GM03348 (cell line): ENCODE measurements at regions not wholly inside any gene's neighbourhood (a gene's known extent, or its start where the extent isn't known, plus 50 kb on each side); places are given as distances from the start of the nearest gene placed in this dataset.

Experiments used
- DNase-seq: peaks from one replicate; pipeline ENCODE4 v3.0.0; 2012; ENCODE audit warnings: low spot score

- no peak for DNase-seq
Measured at GRCh38 chr20:11581271-11581670, 336.4 kb upstream of the BTBD3 start.

GRCh38 chr20:11582060-11582459, 335.6 kb upstream of the BTBD3 start:
- DNase-seq, result no peak

DNA sequence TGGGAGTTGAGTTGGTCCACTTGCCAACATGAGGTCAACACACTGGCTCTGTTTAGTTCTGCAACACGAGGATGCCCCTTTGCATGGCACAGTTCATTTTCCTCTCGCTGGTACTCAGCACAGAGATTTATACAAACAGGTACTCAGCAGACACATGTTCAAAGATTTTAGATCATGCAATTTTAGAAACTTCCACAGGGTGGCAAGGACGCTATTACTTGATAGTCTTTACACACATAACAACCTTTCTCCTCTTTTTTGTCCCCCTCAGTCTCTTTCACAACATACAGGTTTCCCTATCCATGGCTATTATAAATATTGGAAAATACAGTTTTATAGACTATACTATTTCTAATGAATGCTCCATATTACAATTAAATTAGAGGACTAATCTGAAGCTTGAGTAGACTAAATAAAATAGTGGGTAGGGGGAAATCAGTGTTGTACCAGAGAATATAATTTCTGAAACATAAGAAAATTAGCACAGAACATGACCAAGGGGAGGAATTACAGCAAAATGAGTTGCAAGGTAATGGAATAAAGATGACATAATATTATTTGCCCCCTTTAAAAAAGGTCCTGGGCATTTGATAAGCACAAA, 331.8 kb upstream of the BTBD3 start:
- peak; percentile 13 for DNase-seq

- no peak for DNase-seq
Measured at GRCh38 chr20:11588875-11589274, 328.8 kb upstream of the BTBD3 start.

DNA sequence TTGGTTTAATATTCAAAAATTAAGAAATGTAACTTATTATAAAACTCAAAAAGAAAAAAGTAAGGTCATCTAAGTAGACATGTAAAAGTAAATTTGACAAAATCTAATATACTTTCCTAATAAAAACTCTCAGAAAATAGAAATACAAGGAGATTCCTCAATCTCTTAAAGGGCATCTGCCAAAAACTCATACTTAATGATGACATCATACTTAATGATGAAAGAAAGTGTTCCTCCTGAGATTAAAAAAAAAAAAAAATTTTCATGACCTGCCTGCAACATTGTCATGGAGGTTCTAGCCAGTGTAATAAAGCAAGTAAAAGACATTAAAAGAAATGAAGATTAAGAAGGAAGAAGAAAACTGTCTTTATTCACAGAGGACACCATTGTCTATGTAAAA, 325.7 kb upstream of the BTBD3 start:
- no peak for DNase-seq

- DNase-seq, result no peak
Measured at GRCh38 chr20:11604339-11604738, 313.4 kb upstream of the BTBD3 start.

DNA sequence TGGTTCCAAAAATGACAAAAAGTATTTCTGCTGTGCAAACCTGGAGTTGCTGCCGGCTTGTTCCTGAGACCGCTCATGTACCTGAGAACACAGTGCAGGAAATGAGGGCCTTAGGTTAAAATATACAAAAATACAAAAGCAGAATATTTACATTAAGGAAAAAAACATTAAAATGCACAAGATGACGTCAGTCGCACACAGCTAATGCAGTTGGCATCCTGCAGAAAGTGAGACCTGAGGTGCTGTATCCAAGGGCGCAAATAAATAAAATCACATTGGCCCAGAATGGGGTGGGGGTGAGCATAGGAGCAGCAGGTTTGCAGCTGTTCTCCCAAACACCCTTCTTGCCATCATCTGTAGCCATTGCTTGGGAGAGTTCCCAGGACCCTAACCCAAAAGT, 310.6 kb upstream of the BTBD3 start:
- DNase-seq, result no peak

- DNase-seq, result no peak
Measured at GRCh38 chr20:11608736-11609135, 309.0 kb upstream of the BTBD3 start.

GRCh38 chr20:11624704-11625103, 293.0 kb upstream of the BTBD3 start:
- DNase-seq, result no peak

DNA sequence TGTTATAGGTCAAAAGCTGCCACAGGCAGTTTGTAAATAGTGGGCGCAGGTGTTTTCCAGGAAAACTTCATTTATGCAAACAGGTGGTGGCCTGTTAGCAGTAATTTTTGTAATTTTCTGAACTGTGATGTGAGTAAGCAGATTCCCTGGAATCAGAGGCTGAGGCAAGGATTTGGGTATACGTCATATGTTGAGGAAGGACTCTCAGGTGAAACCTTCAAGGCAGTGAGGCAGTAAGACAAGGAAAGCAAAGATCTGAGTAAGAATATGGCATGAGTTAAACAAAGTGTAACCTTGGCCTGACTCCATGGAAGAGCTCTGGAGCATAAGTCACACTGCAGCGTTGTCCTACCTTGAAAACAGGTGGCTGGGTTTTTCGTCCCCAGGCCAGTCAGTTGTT, 291.1 kb upstream of the BTBD3 start:
- DNase-seq, result no peak

DNA sequence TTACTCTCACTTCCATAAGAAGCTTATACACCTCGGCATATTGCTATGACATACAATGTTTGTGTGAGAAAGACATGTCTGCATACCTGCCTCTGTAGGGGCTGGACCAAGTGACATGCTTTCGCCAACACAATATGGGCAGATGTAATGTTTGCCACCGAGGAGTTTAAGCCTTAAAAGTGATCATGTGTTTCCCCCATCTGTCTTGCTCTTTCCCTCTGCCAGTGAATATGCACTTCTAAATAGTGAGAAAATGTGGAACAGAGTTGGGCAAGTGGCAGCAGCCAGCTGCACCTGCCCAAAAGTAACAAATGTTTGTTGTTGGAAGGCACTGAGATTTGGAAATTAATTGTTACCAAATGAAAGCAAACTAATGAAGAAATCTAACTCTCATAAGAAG, 274.8 kb upstream of the BTBD3 start:
- DNase-seq, result no peak

DNA sequence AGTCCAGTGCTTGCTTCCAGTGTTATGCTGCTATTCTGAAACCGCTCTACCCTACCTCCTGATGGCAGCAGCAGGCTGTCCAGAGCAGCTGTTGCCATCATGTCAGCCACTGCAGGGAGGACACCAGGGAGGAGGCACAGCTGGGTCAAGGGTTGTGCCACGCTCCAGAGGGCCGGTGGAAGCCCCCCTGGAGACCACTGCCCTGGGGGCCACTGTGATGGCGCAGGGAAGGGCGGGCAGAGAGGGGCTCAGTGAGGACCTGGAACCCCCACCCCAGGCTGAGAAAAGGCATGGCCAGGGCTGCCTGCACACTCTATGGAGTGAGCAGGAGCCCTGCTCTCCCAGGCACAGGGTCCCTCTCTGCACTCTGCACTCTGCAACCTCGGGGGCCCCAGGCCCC, 271.3 kb upstream of the BTBD3 start:
- DNase-seq, result no peak

- no peak for DNase-seq
Measured at GRCh38 chr20:11650566-11650965, 267.1 kb upstream of the BTBD3 start.

DNA sequence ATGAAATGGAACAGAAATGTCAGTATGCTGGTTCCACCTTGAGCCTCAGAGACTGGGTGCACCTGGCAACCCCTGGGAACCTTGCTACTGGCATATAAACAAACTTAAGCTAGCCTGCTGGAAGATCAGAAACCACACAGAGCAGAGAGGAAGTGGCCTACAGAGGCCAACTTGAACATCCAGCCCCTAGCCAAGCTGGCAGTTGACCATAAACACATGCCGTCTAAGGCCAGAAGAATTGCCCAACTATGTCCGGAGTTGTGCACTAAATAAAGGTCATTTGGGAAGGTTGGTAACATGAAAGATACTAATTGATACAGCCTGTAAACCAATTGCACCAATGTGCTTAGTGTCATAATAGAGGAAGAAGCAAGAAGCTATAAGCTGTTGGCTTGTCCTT, 266.6 kb upstream of the BTBD3 start:
- no peak for DNase-seq

- no peak for DNase-seq
Measured at GRCh38 chr20:11651647-11652046, 266.0 kb upstream of the BTBD3 start.

GRCh38 chr20:11652128-11652527, 265.6 kb upstream of the BTBD3 start:
- no peak for DNase-seq

- DNase-seq, result no peak
Measured at GRCh38 chr20:11654766-11655165, 262.9 kb upstream of the BTBD3 start.

DNA sequence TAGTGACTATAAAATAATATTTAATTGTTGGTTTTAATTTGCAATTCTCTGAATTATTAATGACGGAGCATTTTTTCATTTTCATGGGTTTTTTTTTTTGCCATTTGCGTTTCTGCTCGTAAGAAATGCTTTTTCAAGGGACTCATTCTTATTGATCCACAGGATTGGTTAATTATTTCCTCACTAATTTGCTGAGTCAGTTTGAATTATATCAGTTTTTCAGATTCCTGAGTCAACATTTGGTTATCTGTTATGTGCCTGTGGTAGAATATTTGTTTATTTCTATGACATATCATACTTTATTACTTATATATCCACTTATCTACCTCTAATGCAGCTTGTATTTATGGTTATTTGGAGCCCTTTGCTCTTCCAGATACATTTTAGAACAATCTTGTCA, 257.0 kb upstream of the BTBD3 start:
- no peak for DNase-seq

- DNase-seq, result no peak
Measured at GRCh38 chr20:11671015-11671511, 246.6 kb upstream of the BTBD3 start.

DNA sequence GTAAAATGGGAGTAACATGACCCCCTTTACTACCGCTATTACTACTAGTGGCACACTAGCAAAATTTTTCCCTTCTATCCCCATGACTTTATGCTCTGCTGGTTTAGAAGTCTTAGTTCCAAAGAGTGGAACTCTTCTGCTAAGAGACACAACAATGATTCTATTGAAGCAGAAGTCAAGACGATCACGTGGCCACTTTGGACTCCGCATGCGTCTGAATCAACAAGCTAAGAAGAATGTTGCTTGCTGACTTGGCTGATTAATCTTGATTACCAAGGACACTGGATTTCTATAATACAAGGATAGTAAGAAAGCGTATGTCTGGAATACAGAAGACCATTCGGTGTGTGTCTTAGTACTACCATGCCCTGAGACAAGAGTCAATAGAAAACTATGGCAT, 244.7 kb upstream of the BTBD3 start:
- DNase-seq, result no peak

- DNase-seq, result peak; percentile 18
Measured at GRCh38 chr20:11675920-11676629, 241.6 kb upstream of the BTBD3 start.

- DNase-seq, result peak; percentile 81
Measured at GRCh38 chr20:11676630-11677287, 240.9 kb upstream of the BTBD3 start.

GRCh38 chr20:11677428-11677827, 240.3 kb upstream of the BTBD3 start:
- DNase-seq, result no peak
